HG03354 (cell line): ENCODE measurements at regions not wholly inside any gene's neighbourhood (a gene's known extent, or its start where the extent isn't known, plus 50 kb on each side); places are given as distances from the start of the nearest gene placed in this dataset.
"Not testable (repeated sequence)": the region's sequence is repeated elsewhere in the genome, so short reads cannot be mapped to it uniquely, and the experiment has no call there.

Source experiments
- ATAC-seq: cut with Tn5 transposase; IDR thresholded peaks from one replicate; pipeline ENCODE4 v1.9.1; 2021; ENCODE audit warnings: mild to moderate bottlenecking; ENCODE audit not compliant: unreplicated experiment, poor library complexity, severe bottlenecking

- peak; percentile 67 for ATAC-seq
Measured at GRCh38 chrX:140091125-140091886, 126.0 kb upstream of the CXorf66 start.

GRCh38 chrX:140090800-140091124 is 125.4 kb upstream of the CXorf66 start:
- ATAC-seq: peak; percentile 18

GRCh38 chrX:140088438-140088837 is 123.1 kb upstream of the CXorf66 start:
- ATAC-seq: no peak

GRCh38 chrX:140087875-140088274 is 122.6 kb upstream of the CXorf66 start:
- no peak for ATAC-seq

- ATAC-seq: no peak
Measured at GRCh38 chrX:140086691-140087090, 121.4 kb upstream of the CXorf66 start.

GRCh38 chrX:140074851-140075250 is 109.5 kb upstream of the CXorf66 start:
- ATAC-seq: not testable (repeated sequence)

- ATAC-seq: no peak
Measured at GRCh38 chrX:140071037-140071436, 105.7 kb upstream of the CXorf66 start.

GRCh38 chrX:140065961-140066662 is 100.8 kb upstream of the CXorf66 start:
- no peak for ATAC-seq

GRCh38 chrX:140064993-140065392 is 99.7 kb upstream of the CXorf66 start:
- ATAC-seq: no peak

- peak; percentile 95 for ATAC-seq
Measured at GRCh38 chrX:140057001-140057411, 91.7 kb upstream of the CXorf66 start.

GRCh38 chrX:140053846-140054245 is 88.5 kb upstream of the CXorf66 start:
- ATAC-seq: no peak

- no peak for ATAC-seq
Measured at GRCh38 chrX:140050906-140051305, 85.6 kb upstream of the CXorf66 start.

GRCh38 chrX:140040386-140040785 is 75.1 kb upstream of the CXorf66 start:
- no peak for ATAC-seq

- ATAC-seq: no peak
Measured at GRCh38 chrX:140038842-140039241, 73.5 kb upstream of the CXorf66 start.

- ATAC-seq: no peak
Measured at GRCh38 chrX:140034916-140035315, 69.6 kb upstream of the CXorf66 start.

GRCh38 chrX:140022482-140022881 is 57.2 kb upstream of the CXorf66 start:
- ATAC-seq: no peak

GRCh38 chrX:140019134-140019533 is 53.8 kb upstream of the CXorf66 start:
- not testable (repeated sequence) for ATAC-seq
